ENCODE measurements at regions not wholly inside any gene's neighbourhood (a gene's known extent, or its start where the extent isn't known, plus 50 kb on each side); places are given as distances from the start of the nearest gene placed in this dataset.

- no peaks in the 10 kb centered on the region for H3K27me3 Mint-ChIP-seq
- peak; percentile 66 for DNase-seq (ENCODE audit: extremely low spot score, unreplicated experiment)
- peak overlapping the region; percentile 60 for H3K4me3 Mint-ChIP-seq
- no peaks in the 10 kb centered on the region for H3K36me3 Mint-ChIP-seq
- no peak overlapping the region for H3K27ac Mint-ChIP-seq
- no peaks in the 10 kb centered on the region for H3K9me3 Mint-ChIP-seq
- H3K4me1 Mint-ChIP-seq (ENCODE audit: unreplicated experiment), result peaks cover 42% of the 10 kb centered on the region
- TF ChIP-seq, protein P1, sequence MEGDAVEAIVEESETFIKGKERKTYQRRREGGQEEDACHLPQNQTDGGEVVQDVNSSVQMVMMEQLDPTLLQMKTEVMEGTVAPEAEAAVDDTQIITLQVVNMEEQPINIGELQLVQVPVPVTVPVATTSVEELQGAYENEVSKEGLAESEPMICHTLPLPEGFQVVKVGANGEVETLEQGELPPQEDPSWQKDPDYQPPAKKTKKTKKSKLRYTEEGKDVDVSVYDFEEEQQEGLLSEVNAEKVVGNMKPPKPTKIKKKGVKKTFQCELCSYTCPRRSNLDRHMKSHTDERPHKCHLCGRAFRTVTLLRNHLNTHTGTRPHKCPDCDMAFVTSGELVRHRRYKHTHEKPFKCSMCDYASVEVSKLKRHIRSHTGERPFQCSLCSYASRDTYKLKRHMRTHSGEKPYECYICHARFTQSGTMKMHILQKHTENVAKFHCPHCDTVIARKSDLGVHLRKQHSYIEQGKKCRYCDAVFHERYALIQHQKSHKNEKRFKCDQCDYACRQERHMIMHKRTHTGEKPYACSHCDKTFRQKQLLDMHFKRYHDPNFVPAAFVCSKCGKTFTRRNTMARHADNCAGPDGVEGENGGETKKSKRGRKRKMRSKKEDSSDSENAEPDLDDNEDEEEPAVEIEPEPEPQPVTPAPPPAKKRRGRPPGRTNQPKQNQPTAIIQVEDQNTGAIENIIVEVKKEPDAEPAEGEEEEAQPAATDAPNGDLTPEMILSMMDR (conservative IDR thresholded peaks at IDR 0.05), result no peak
These were observed 141.2 kb upstream of the IER5L start for GRCh38 chr9:129319076-129319937.

GRCh38 chr9:129318121-129319075 lies 140.3 kb upstream of the IER5L start:
- Mint-ChIP-seq H3K4me1 (ENCODE audit: unreplicated experiment) (peaks cover 36% of the 10 kb centered on the region), H3K27me3 (no peaks in the 10 kb centered on the region), H3K36me3 (no peaks in the 10 kb centered on the region), H3K27ac (peak overlapping the region; percentile 39), H3K9me3 (no peaks in the 10 kb centered on the region), H3K4me3 (no peak overlapping the region)
- DNase-seq (ENCODE audit: extremely low spot score, unreplicated experiment), result peak; percentile 62
- TF ChIP-seq, protein P1 (conservative IDR thresholded peaks at IDR 0.05), result no peak

DNA sequence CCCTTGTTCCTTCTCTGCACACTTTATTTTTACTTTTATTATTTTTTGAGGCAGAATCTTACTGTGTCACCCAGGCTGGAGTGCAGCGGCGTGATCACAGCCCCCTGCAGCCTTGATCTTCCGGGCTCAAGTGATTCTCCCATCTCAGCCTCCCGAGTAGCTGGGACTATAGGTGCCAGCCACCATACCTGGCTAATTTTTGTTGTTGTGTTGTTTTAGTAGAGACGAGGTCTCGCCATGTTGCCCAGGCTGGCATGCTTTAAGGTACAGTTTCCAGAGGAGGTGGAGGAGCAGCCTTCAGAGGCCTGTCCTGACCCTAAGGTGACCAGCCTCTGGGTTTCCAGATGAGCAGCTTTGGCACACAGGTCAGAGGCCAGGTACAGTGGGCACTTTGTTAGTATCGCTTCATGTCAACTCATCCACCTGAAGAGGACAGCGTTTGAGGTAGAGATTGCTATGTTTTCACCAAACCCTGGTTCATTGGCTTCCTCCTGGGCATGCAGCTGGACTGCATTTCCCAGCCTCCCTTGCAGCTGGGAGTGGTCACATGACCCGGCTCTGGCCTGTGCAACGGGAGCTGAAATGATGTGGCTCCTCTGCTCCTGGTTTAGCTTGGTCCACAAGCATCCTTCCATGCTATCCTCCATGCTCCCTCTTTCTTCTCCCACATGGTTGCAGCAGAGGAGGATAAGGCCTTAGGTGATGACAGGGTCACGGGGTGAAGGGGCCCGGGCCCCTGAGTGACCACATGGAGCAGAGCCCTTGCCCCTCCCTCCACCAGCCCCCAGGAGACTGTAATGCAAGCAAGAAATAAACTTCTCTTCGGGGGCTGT lies 139.3 kb upstream of the IER5L start:
- peaks cover 28% of the 10 kb centered on the region for H3K4me1 Mint-ChIP-seq (ENCODE audit: unreplicated experiment)
- peak; percentile 61 for DNase-seq (ENCODE audit: extremely low spot score, unreplicated experiment)
- H3K36me3 Mint-ChIP-seq, result no peaks in the 10 kb centered on the region
- no peaks in the 10 kb centered on the region for H3K27me3 Mint-ChIP-seq
- TF ChIP-seq, protein P1 (conservative IDR thresholded peaks at IDR 0.05), result no peak
- no peak overlapping the region for H3K4me3 Mint-ChIP-seq
- no peak overlapping the region for H3K27ac Mint-ChIP-seq
- H3K9me3 Mint-ChIP-seq, result no peaks in the 10 kb centered on the region

DNA sequence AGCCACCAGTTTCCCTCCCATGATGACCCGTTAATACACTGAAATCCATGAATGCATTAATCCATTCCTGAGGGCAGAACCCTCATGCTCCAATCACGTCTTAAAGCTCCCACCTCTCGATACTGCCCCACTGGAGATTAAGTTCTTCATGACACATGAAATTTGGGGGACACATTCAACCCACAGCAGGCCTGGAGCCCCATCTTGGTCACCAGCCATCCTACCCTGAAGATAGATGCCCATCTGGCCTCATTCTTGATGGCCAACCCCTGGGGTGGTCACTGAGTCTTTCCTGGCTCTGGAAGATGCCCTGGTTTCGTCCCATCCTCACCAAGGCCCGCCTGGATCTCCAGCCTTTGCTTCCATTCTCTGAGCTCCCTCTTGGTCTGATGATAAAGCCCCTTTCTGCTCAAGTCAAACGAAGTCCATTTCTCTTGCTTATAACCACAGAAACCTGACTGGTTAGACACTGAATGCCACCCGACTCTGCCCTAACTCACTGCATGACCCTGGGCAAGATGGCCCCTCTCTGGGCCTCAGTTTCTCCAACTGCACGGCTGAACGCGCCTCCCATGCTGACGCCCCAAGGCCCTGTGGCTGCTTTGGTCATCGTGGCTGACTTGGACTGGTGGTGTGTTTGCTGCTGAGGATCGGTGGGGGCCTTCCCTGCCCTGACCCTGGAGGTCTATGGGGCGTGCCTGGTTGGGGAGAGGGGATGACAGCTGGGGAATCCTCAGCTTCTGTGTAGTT lies 138.4 kb upstream of the IER5L start:
- Mint-ChIP-seq H3K27ac (no peak overlapping the region), H3K27me3 (no peaks in the 10 kb centered on the region), H3K9me3 (no peaks in the 10 kb centered on the region), H3K36me3 (no peaks in the 10 kb centered on the region), H3K4me3 (no peak overlapping the region), H3K4me1 (ENCODE audit: unreplicated experiment) (peaks cover 32% of the 10 kb centered on the region)
- TF ChIP-seq, protein P1 (conservative IDR thresholded peaks at IDR 0.05), result no peak
- peak; percentile 54 for DNase-seq (ENCODE audit: extremely low spot score, unreplicated experiment)
